ENCODE measurements at regions not wholly inside any gene's neighbourhood (a gene's known extent, or its start where the extent isn't known, plus 50 kb on each side); places are given as distances from the start of the nearest gene placed in this dataset.

- TF ChIP-seq TAF1 (IDR thresholded peaks at IDR 0.05; ENCODE audit: low read depth) (no peak), RAD21 (IDR thresholded peaks at IDR 0.05; ENCODE audit: low read depth) (no peak), EP300 (IDR thresholded peaks at IDR 0.05; ENCODE audit: borderline replicate concordance) (no peak)
Observed at GRCh38 chr15:97648728-97649127, 311.8 kb upstream of the ARRDC4 start.
